HL-60 (cell line): ENCODE measurements at regions not wholly inside any gene's neighbourhood (a gene's known extent, or its start where the extent isn't known, plus 50 kb on each side); places are given as distances from the start of the nearest gene placed in this dataset.

Source experiments
- CTCF ChIP-seq: IDR thresholded peaks from one replicate; pipeline ENCODE4 v1.5.1; 2011; ENCODE audit warnings: low read length, control low read depth, inconsistent platforms; ENCODE audit not compliant: insufficient read depth
- GABPA ChIP-seq: IDR thresholded peaks from 2 replicates; pipeline ENCODE4 v1.6.1; 2012; ENCODE audit warnings: low read depth
- REST ChIP-seq: IDR thresholded peaks from 2 replicates; pipeline ENCODE4 v1.6.1; 2012; ENCODE audit warnings: low read depth; ENCODE audit not compliant: insufficient replicate concordance

- TF ChIP-seq CTCF (no peak), REST (no peak), GABPA (no peak)
Measured at GRCh38 chr14:54038724-54039123, 82.1 kb upstream of the BMP4 start.
